ENCODE measurements at regions not wholly inside any gene's neighbourhood (a gene's known extent, or its start where the extent isn't known, plus 50 kb on each side); places are given as distances from the start of the nearest gene placed in this dataset.

- no peak overlapping the region for H3K4me3 ChIP-seq (ENCODE audit: low read depth, low read length)
- TF ChIP-seq CTCF (conservative IDR thresholded peaks at IDR 0.05; ENCODE audit: low read depth, low read length), result no peak
- DNase-seq (ENCODE audit: low read depth), result no peak
These were observed 113.4 kb upstream of the ELAC2 start for GRCh38 chr17:13131225-13131624.

GRCh38 chr17:13129356-13129755 lies 111.5 kb upstream of the ELAC2 start:
- TF ChIP-seq CTCF (conservative IDR thresholded peaks at IDR 0.05; ENCODE audit: low read depth, low read length), result no peak
- H3K4me3 ChIP-seq (ENCODE audit: low read depth, low read length), result no peak overlapping the region
- no peak for DNase-seq (ENCODE audit: low read depth)

GRCh38 chr17:13128676-13129075 lies 110.8 kb upstream of the ELAC2 start:
- no peak for TF ChIP-seq CTCF (conservative IDR thresholded peaks at IDR 0.05; ENCODE audit: low read depth, low read length)

GRCh38 chr17:13127921-13128602 lies 110.2 kb upstream of the ELAC2 start:
- no peak for TF ChIP-seq CTCF (conservative IDR thresholded peaks at IDR 0.05; ENCODE audit: low read depth, low read length)
- no peak overlapping the region for H3K4me3 ChIP-seq (ENCODE audit: low read depth, low read length)
- DNase-seq (ENCODE audit: low read depth), result no peak

More at GRCh38 chr17:13128676-13129075, 110.8 kb upstream of the ELAC2 start:
- DNase-seq (ENCODE audit: low read depth), result no peak
- H3K4me3 ChIP-seq (ENCODE audit: low read depth, low read length), result no peak overlapping the region

GRCh38 chr17:13120864-13121263 lies 103.0 kb upstream of the ELAC2 start:
- no peak overlapping the region for H3K4me3 ChIP-seq (ENCODE audit: low read depth, low read length)
- no peak for DNase-seq (ENCODE audit: low read depth)
- no peak for TF ChIP-seq CTCF (conservative IDR thresholded peaks at IDR 0.05; ENCODE audit: low read depth, low read length)

GRCh38 chr17:13118311-13118710 lies 100.5 kb upstream of the ELAC2 start:
- DNase-seq (ENCODE audit: low read depth), result no peak
- H3K4me3 ChIP-seq (ENCODE audit: low read depth, low read length), result no peak overlapping the region
- TF ChIP-seq CTCF (conservative IDR thresholded peaks at IDR 0.05; ENCODE audit: low read depth, low read length), result no peak

GRCh38 chr17:13117616-13118015 lies 99.8 kb upstream of the ELAC2 start:
- no peak for TF ChIP-seq CTCF (conservative IDR thresholded peaks at IDR 0.05; ENCODE audit: low read depth, low read length)
- no peak for DNase-seq (ENCODE audit: low read depth)
- no peak overlapping the region for H3K4me3 ChIP-seq (ENCODE audit: low read depth, low read length)
